WTC11 (cell line): ENCODE measurements at regions not wholly inside any gene's neighbourhood (a gene's known extent, or its start where the extent isn't known, plus 50 kb on each side); places are given as distances from the start of the nearest gene placed in this dataset.

ENCODE experiments used
- ATF1 ChIP-seq: sonication (generic); formaldehyde crosslinking; IDR thresholded peaks from 2 replicates; pipeline ENCODE4 v1.8.1; 2023; ENCODE audit warnings: mild to moderate bottlenecking, moderate library complexity, missing genetic modification reagents
- CREB1 ChIP-seq: sonication (generic); formaldehyde crosslinking; IDR thresholded peaks from 2 replicates; pipeline ENCODE4 v1.8.0; 2023; ENCODE audit warnings: mild to moderate bottlenecking, missing genetic modification reagents
- CTCF ChIP-seq: fragments of 200-600 bp; IDR thresholded peaks from 2 replicates; pipeline ENCODE4 v1.8.0; 2022; ENCODE audit warnings: antibody characterized with exemption
- ETV6 ChIP-seq: sonication (generic); formaldehyde crosslinking; IDR thresholded peaks from 2 replicates; pipeline ENCODE4 v1.8.1; 2022; ENCODE audit warnings: mild to moderate bottlenecking, missing genetic modification reagents
- FOXJ3 ChIP-seq: sonication (generic); formaldehyde crosslinking; IDR thresholded peaks from 2 replicates; pipeline ENCODE4 v1.9.0; 2021; ENCODE audit warnings: missing genetic modification reagents, mild to moderate bottlenecking, borderline replicate concordance
- SP1 ChIP-seq: sonication (generic); formaldehyde crosslinking; conservative IDR thresholded peaks from 2 replicates; pipeline ENCODE4 v1.8.1; 2022; ENCODE audit warnings: missing genetic modification reagents
- TCF7 ChIP-seq: sonication (generic); formaldehyde crosslinking; IDR thresholded peaks from 2 replicates; pipeline ENCODE4 v1.8.0; 2022; ENCODE audit warnings: mild to moderate bottlenecking, low read depth, missing genetic modification reagents, moderate library complexity
- ZNF121 ChIP-seq: sonication (generic); formaldehyde crosslinking; IDR thresholded peaks from 2 replicates; pipeline ENCODE4 v1.8.0; 2023; ENCODE audit warnings: missing genetic modification reagents
- ZNF232 ChIP-seq: sonication (generic); formaldehyde crosslinking; IDR thresholded peaks from 2 replicates; pipeline ENCODE4 v1.8.0; 2022; ENCODE audit warnings: mild to moderate bottlenecking, missing genetic modification reagents
- ZNF671 ChIP-seq: fragments of 250-450 bp; sonication (Bioruptor Pico); IDR thresholded peaks from 2 replicates; pipeline ENCODE4 v1.8.0; 2021; ENCODE audit warnings: mild to moderate bottlenecking

GRCh38 chr10:58044072-58044471, 223.6 kb downstream of the IPMK start:
- TF ChIP-seq CTCF (no peak), ETV6 (CRISPR knock-in tag) (no peak), TCF7 (CRISPR knock-in tag) (no peak), FOXJ3 (CRISPR knock-in tag) (no peak), ZNF121 (CRISPR knock-in tag) (no peak), ATF1 (CRISPR knock-in tag) (no peak), ZNF671 (CRISPR knock-in tag) (no peak), CREB1 (CRISPR knock-in tag) (no peak), SP1 (CRISPR knock-in tag) (no peak), ZNF232 (CRISPR knock-in tag) (no peak)
